HepG2 (cell line): ENCODE measurements at regions not wholly inside any gene's neighbourhood (a gene's known extent, or its start where the extent isn't known, plus 50 kb on each side); places are given as distances from the start of the nearest gene placed in this dataset.

Experiments used
- ARHGAP35 ChIP-seq: sonication (generic); formaldehyde crosslinking; IDR thresholded peaks from 2 replicates; pipeline ENCODE4 v1.9.0; 2022; ENCODE audit warnings: mild to moderate bottlenecking, inconsistent platforms, moderate library complexity, missing genetic modification reagents, borderline replicate concordance
- ATF2 ChIP-seq: sonication (generic); formaldehyde crosslinking; IDR thresholded peaks from 2 replicates; pipeline ENCODE4 v1.4.0; 2020; ENCODE audit warnings: missing genetic modification reagents
- ATM ChIP-seq: fragments of 450-650 bp; IDR thresholded peaks from 2 replicates; pipeline ENCODE4 v1.7.1; 2017; ENCODE audit warnings: mild to moderate bottlenecking, borderline replicate concordance
- CTCF ChIP-seq: sonication (generic); formaldehyde crosslinking; IDR thresholded peaks from 2 replicates; pipeline ENCODE4 v1.5.0; 2020; ENCODE audit warnings: mild to moderate bottlenecking, missing genetic modification reagents, moderate library complexity
- ETV6 ChIP-seq: sonication (generic); formaldehyde crosslinking; conservative IDR thresholded peaks from 2 replicates; pipeline ENCODE4 v1.4.0; 2020; ENCODE audit warnings: missing genetic modification reagents
- RFXAP ChIP-seq: sonication (generic); formaldehyde crosslinking; IDR thresholded peaks from 2 replicates; pipeline ENCODE4 v1.4.0; 2020; ENCODE audit warnings: missing genetic modification reagents, borderline replicate concordance
- SIX4 ChIP-seq: sonication (generic); formaldehyde crosslinking; IDR thresholded peaks from 2 replicates; pipeline ENCODE4 v1.4.0; 2020; ENCODE audit warnings: missing genetic modification reagents
- YY1 ChIP-seq: IDR thresholded peaks from 2 replicates; pipeline ENCODE4 v1.6.1; 2011; ENCODE audit warnings: low read length, low read depth, moderate library complexity, mild to moderate bottlenecking; ENCODE audit not compliant: insufficient read depth, insufficient replicate concordance
- ZBTB38 ChIP-seq: sonication (generic); formaldehyde crosslinking; IDR thresholded peaks from 2 replicates; pipeline ENCODE4 v1.5.1; 2020; ENCODE audit warnings: mild to moderate bottlenecking, missing genetic modification reagents
- ZNF558 ChIP-seq: sonication (generic); formaldehyde crosslinking; IDR thresholded peaks from 2 replicates; pipeline ENCODE4 v1.9.0; 2022; ENCODE audit warnings: mild to moderate bottlenecking, missing genetic modification reagents, borderline replicate concordance
- ZNF740 ChIP-seq: sonication (generic); formaldehyde crosslinking; IDR thresholded peaks from 2 replicates; pipeline ENCODE4 v1.4.0; 2020; ENCODE audit warnings: missing genetic modification reagents

DNA sequence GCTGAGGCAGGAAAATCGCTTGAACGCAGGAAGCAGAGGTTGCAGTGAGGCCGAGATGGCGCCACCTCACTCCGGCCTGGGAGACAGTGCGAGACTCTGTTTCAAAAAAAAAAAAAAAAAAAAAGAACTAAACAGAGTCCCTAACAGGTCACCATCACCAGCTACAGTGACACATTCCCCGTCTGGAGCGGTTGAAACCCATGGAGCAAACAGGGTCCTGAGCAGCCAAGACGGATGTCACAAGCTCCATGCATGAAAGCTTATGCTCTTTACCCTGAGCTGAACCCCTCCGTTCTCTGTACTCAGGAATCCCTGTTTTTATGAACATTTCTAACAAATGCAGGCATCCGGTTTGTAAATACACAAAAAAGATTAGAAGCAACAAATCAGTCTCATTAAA is 55.9 kb upstream of the LAPTM4A start:
- TF ChIP-seq ZBTB38 (CRISPR knock-in tag): no peak
- no peak for TF ChIP-seq ATM
- TF ChIP-seq ETV6 (CRISPR knock-in tag): no peak
- TF ChIP-seq ATF2: no peak
- TF ChIP-seq ZNF740: no peak
- no peak for TF ChIP-seq CTCF (CRISPR knock-in tag)
- TF ChIP-seq RFXAP (CRISPR knock-in tag): no peak
- no peak for TF ChIP-seq YY1
- TF ChIP-seq ZNF558 (CRISPR knock-in tag): no peak
- TF ChIP-seq ARHGAP35 (CRISPR knock-in tag): no peak
- no peak for TF ChIP-seq SIX4 (CRISPR knock-in tag)
